BJ (cell line): ENCODE measurements at regions not wholly inside any gene's neighbourhood (a gene's known extent, or its start where the extent isn't known, plus 50 kb on each side); places are given as distances from the start of the nearest gene placed in this dataset.
A peak's percentile ranks its signal among the peaks of the same experiment; 100 is the strongest.

ENCODE experiments used
- CTCF ChIA-PET: fragments of 350-600 bp; formaldehyde crosslinking; extraction: SDS; loops from one replicate; lab custom pipeline; 2021; ENCODE audit warnings: antibody characterized with exemption, inconsistent platforms; lab: Yijun Ruan, JAX
- POLR2A ChIA-PET: fragments of 300-600 bp; sonication (Branson Sonifier 250); formaldehyde crosslinking; extraction: SDS; loops from one replicate; lab custom pipeline; 2021; ENCODE audit warnings: antibody characterized with exemption; lab: Charles Lee
- DNase-seq: peaks from one replicate; pipeline ENCODE4 v3.0.0-alpha.2; 2011; ENCODE audit warnings: low read depth
- H3K27me3 ChIP-seq: 2 replicates; pipeline ENCODE4 v1.6.0; 2011; ENCODE audit warnings: low read length; ENCODE audit not compliant: control insufficient read depth, insufficient read depth
- H3K36me3 ChIP-seq: 2 replicates; pipeline ENCODE4 v1.5.1; 2011; ENCODE audit warnings: low read length; ENCODE audit not compliant: control insufficient read depth, insufficient read depth
- H3K4me3 ChIP-seq: 2 replicates; pipeline ENCODE4 v1.5.1; 2011; ENCODE audit warnings: low read depth, mild to moderate bottlenecking, control low read depth, low read length
- CTCF ChIP-seq: IDR thresholded peaks from 2 replicates; pipeline ENCODE4 v1.5.1; 2011; ENCODE audit warnings: low read depth, mild to moderate bottlenecking, control low read depth, inconsistent platforms, low read length, moderate library complexity; ENCODE audit not compliant: insufficient read depth

DNA sequence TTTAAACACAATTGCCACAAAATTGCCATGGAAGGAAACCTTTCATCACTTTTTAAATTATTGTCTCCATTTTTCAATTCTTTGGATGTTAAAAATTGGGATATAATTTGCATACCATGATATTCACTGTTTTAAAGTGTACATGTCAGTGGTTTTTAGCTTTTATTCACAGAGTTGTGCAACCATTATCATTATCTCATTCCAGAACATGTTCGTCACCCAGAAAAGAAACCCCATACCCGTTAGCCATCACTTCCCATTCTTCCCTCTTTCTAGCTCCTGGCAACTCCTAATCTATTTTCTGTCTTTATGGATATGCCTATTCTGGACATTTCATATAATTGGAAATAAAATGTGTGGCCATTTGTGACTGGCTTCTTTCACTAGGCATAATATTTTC, 260.3 kb upstream of the FERD3L start:
- H3K27me3 ChIP-seq = no peaks in the 10 kb centered on the region
- DNase-seq = peak; percentile 11
- H3K36me3 ChIP-seq = no peaks in the 10 kb centered on the region
- ChIA-PET CTCF (no interaction called here), POLR2A (no interaction called here)
- H3K4me3 ChIP-seq = no peak overlapping the region
- TF ChIP-seq CTCF = no peak

GRCh38 chr7:19404912-19405329, 259.7 kb upstream of the FERD3L start:
- CTCF ChIA-PET = interaction anchor here (1.2 kb wide), 1 partner anchor 10 kb away, joined by 4 read pairs; no protein-coding TSS in a partner anchor
- POLR2A ChIA-PET = no interaction called here
- no peaks in the 10 kb centered on the region for H3K36me3 ChIP-seq
- DNase-seq = peak; percentile 95
- no peak for TF ChIP-seq CTCF
- H3K27me3 ChIP-seq = no peaks in the 10 kb centered on the region
- no peak overlapping the region for H3K4me3 ChIP-seq

DNA sequence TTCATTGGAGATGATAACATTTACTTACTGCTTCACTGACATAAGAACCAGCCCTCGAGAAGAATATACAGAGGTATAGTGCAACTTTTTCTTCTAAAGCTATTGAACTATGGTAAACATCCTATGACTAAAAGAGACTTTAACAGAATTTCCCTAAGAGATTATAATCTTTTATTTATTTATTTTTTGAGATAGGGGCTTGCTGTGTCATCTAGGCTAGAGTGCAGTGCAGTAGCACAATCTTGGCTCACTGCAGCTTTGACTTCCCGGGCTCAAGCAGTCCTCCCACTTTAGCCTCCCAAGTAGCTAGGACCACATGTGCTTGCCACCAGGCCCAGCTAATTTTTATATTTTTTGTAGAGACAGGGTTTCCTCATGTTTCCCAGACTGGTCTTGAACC, 258.5 kb upstream of the FERD3L start:
- no peak for DNase-seq
- H3K4me3 ChIP-seq = no peak overlapping the region
- POLR2A ChIA-PET = no interaction called here
- CTCF ChIA-PET = interaction anchor here (1.0 to 1.2 kb wide), 2 partner anchors 9 to 200 kb away, joined by 3 to 4 read pairs; no protein-coding TSS in a partner anchor
- no peaks in the 10 kb centered on the region for H3K36me3 ChIP-seq
- no peak for TF ChIP-seq CTCF
- H3K27me3 ChIP-seq = no peaks in the 10 kb centered on the region

DNA sequence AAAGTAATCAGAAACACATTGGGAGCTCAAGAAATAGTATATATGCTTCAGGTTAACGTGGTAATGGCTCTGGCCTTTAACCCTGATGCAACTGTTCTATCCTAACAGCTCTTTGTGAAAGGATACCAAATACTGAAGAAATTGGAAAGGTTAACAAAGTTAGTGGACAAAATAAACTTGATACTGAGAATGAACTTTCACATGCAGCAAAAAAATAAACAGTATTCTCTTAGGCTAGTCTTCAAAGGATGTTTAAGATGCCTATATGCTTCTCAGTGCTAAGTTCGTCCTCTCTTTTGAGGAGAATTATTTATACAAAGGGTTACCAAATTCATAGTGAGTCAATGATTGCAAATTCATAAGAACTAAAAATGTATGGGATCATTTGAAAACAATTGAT, 256.2 kb upstream of the FERD3L start:
- ChIA-PET POLR2A (no interaction called here), CTCF (interaction anchor here (1.7 kb wide), 1 partner anchor 40 kb away, joined by 5 read pairs; no protein-coding TSS in a partner anchor)
- H3K36me3 ChIP-seq = no peaks in the 10 kb centered on the region
- no peaks in the 10 kb centered on the region for H3K27me3 ChIP-seq
- no peak for TF ChIP-seq CTCF
- no peak overlapping the region for H3K4me3 ChIP-seq
- no peak for DNase-seq

GRCh38 chr7:19400758-19401254, 255.6 kb upstream of the FERD3L start:
- Histone ChIP-seq H3K27me3 (no peaks in the 10 kb centered on the region), H3K4me3 (no peak overlapping the region), H3K36me3 (no peaks in the 10 kb centered on the region)
- POLR2A ChIA-PET = no interaction called here
- no peak for TF ChIP-seq CTCF
- CTCF ChIA-PET = interaction anchor here (1.7 kb wide), 1 partner anchor 41 kb away, joined by 5 read pairs; no protein-coding TSS in a partner anchor
- no peak for DNase-seq
